K562 (cell line): ENCODE measurements at regions not wholly inside any gene's neighbourhood (a gene's known extent, or its start where the extent isn't known, plus 50 kb on each side); places are given as distances from the start of the nearest gene placed in this dataset.

Experiments
- DPF2 ChIP-seq: fragments of 450-650 bp; IDR thresholded peaks from 2 replicates; pipeline ENCODE4 v1.6.1; 2016
- GABPA ChIP-seq: fragments of 200-800 bp; sonication (Bioruptor generic); conservative IDR thresholded peaks from 2 replicates; pipeline ENCODE4 v1.6.1; 2016; ENCODE audit warnings: low read depth, missing genetic modification characterization, missing compliant biosample characterization
- KLF10 ChIP-seq: fragments of 250-450 bp; sonication (Bioruptor Pico); IDR thresholded peaks from 2 replicates; pipeline ENCODE4 v1.6.1; 2021; ENCODE audit warnings: matching md5 sums
- LCOR ChIP-seq: sonication (generic); formaldehyde crosslinking; IDR thresholded peaks from 2 replicates; pipeline ENCODE4 v1.8.0; 2022; ENCODE audit warnings: mild to moderate bottlenecking, missing genetic modification reagents
- ZFP30 ChIP-seq: fragments of 250-450 bp; sonication (Bioruptor Pico); IDR thresholded peaks from 2 replicates; pipeline ENCODE4 v1.8.0; 2022; ENCODE audit warnings: moderate library complexity, mild to moderate bottlenecking, inconsistent platforms, borderline replicate concordance

GRCh38 chr12:3933819-3934192, 60.6 kb upstream of the PARP11 start:
- TF ChIP-seq KLF10 (CRISPR knock-in tag) = no peak
- TF ChIP-seq GABPA (tag) = no peak
- no peak for TF ChIP-seq DPF2
- TF ChIP-seq LCOR (CRISPR knock-in tag) = no peak
- no peak for TF ChIP-seq ZFP30 (CRISPR knock-in tag)
